22Rv1 (cell line): ENCODE measurements at regions not wholly inside any gene's neighbourhood (a gene's known extent, or its start where the extent isn't known, plus 50 kb on each side); places are given as distances from the start of the nearest gene placed in this dataset.

Source experiments
- CTCF ChIP-seq: fragments of 450-650 bp; IDR thresholded peaks from 2 replicates; pipeline ENCODE4 v1.5.1; 2017; ENCODE audit warnings: mild to moderate bottlenecking
- ZFX ChIP-seq: fragments of 450-650 bp; IDR thresholded peaks from 2 replicates; pipeline ENCODE4 v1.6.1; 2017; ENCODE audit warnings: antibody characterized with exemption, borderline replicate concordance

- no peak for TF ChIP-seq CTCF
- no peak for TF ChIP-seq ZFX
Observed at GRCh38 chr2:18830962-18831361, 241.6 kb upstream of the NT5C1B start.
